PC-3 (cell line): ENCODE measurements at regions not wholly inside any gene's neighbourhood (a gene's known extent, or its start where the extent isn't known, plus 50 kb on each side); places are given as distances from the start of the nearest gene placed in this dataset.

Experiments
- ATAC-seq: fragments of 200-7000 bp; cut with Tn5 transposase; 2 replicates; pipeline ENCODE4 v1.9.1; 2020; ENCODE audit warnings: mild to moderate bottlenecking, moderate library complexity
- BruUV-seq: library from RNA; stranded (reverse); fragments of 400-500 nt; replicated peaks from 2 replicates; lab custom pipeline; 2021; lab: Mats Ljungman, UMichigan
- CTCF ChIA-PET: fragments of 300-600 bp; sonication (Branson Sonifier 250); formaldehyde crosslinking; loops from one replicate; lab custom pipeline; 2022; ENCODE audit warnings: antibody characterized with exemption; lab: Charles Lee
- POLR2A ChIA-PET: fragments of 300-600 bp; sonication (Branson Sonifier 250); formaldehyde crosslinking; loops from one replicate; lab custom pipeline; 2022; ENCODE audit warnings: antibody characterized with exemption; ENCODE audit not compliant: unreplicated experiment; lab: Charles Lee
- DNase-seq: peaks from one replicate; pipeline ENCODE4 v3.0.0-alpha.2; 2015
- H2AFZ ChIP-seq: fragments of 300-600 bp; sonication (generic); 2 replicates; pipeline ENCODE4 v1.6.0; 2016; ENCODE audit warnings: antibody characterized with exemption, low read length
- H3F3A ChIP-seq: fragments of 300-600 bp; sonication (generic); one replicate; pipeline ENCODE4 v1.6.0; 2017; ENCODE audit warnings: antibody characterized with exemption, low read length, control low read depth, mild to moderate bottlenecking; ENCODE audit not compliant: unreplicated experiment
- H3K27ac ChIP-seq: fragments of 300-600 bp; sonication (generic); 2 replicates; pipeline ENCODE4 v1.5.1; 2016; ENCODE audit warnings: mild to moderate bottlenecking, low read length
- H3K27me3 ChIP-seq: fragments of 300-600 bp; sonication (generic); 2 replicates; pipeline ENCODE4 v1.6.1; 2016; ENCODE audit warnings: low read length, mixed read lengths
- H3K36me3 ChIP-seq: fragments of 300-600 bp; sonication (generic); 2 replicates; pipeline ENCODE4 v1.6.1; 2016; ENCODE audit warnings: low read depth, mixed run types, low read length, mixed read lengths
- H3K4me1 ChIP-seq: fragments of 300-600 bp; sonication (generic); 2 replicates; pipeline ENCODE4 v1.5.1; 2016; ENCODE audit warnings: low read length; ENCODE audit not compliant: insufficient read depth
- H3K4me2 ChIP-seq: fragments of 300-600 bp; sonication (generic); 2 replicates; pipeline ENCODE4 v1.6.0; 2016; ENCODE audit warnings: low read length
- H3K4me3 ChIP-seq: fragments of 300-600 bp; sonication (generic); 2 replicates; pipeline ENCODE4 v1.5.1; 2016; ENCODE audit warnings: mild to moderate bottlenecking, low read length, mixed read lengths
- H3K79me2 ChIP-seq: fragments of 300-600 bp; sonication (generic); 2 replicates; pipeline ENCODE4 v1.6.1; 2017; ENCODE audit warnings: low read length, mixed read lengths
- H3K9ac ChIP-seq: fragments of 300-600 bp; sonication (generic); 2 replicates; pipeline ENCODE4 v1.6.0; 2016; ENCODE audit warnings: mild to moderate bottlenecking, low read length
- H3K9me2 ChIP-seq: fragments of 300-600 bp; sonication (generic); replicated peaks from 2 replicates; pipeline ENCODE4 v1.6.1; 2016; ENCODE audit warnings: mixed run types, low read length, mixed read lengths
- H3K9me3 ChIP-seq: fragments of 300-600 bp; sonication (generic); 2 replicates; pipeline ENCODE4 v1.6.1; 2016; ENCODE audit warnings: low read length, mixed read lengths
- H4K20me1 ChIP-seq: fragments of 300-600 bp; sonication (generic); 2 replicates; pipeline ENCODE4 v1.6.1; 2016; ENCODE audit warnings: low read length, mixed read lengths
- CTCF ChIP-seq: fragments of 300-600 bp; sonication (generic); conservative IDR thresholded peaks from 2 replicates; pipeline ENCODE4 v1.5.1; 2017; ENCODE audit warnings: antibody characterized with exemption, low read depth, mild to moderate bottlenecking, low read length
- EZH2 ChIP-seq: fragments of 300-600 bp; sonication (generic); IDR thresholded peaks from one replicate; pipeline ENCODE4 v1.6.1; 2017; ENCODE audit warnings: antibody characterized with exemption, mild to moderate bottlenecking, low read length; ENCODE audit not compliant: unreplicated experiment
- EZH2phosphoT487 ChIP-seq: fragments of 300-600 bp; sonication (generic); IDR thresholded peaks from 2 replicates; pipeline ENCODE4 v1.6.1; 2018; ENCODE audit warnings: mild to moderate bottlenecking, antibody characterized with exemption, low read length, borderline replicate concordance
- intact Hi-C: fragments of 100-400 bp; cut with micrococcal nuclease; formaldehyde crosslinking; loops from 2 replicates; pipeline ENCODE4 v1.9.0; 2023

GRCh38 chrX:10728806-10729389 lies 108.5 kb upstream of the MID1 start:
- CTCF ChIA-PET: no interaction called here
- ATAC-seq: no peak

GRCh38 chrX:10739426-10739825 lies 119.0 kb upstream of the MID1 start:
- Histone ChIP-seq H3K9me3 (no peaks in the 10 kb centered on the region), H4K20me1 (no peaks in the 10 kb centered on the region), H3K36me3 (no peaks in the 10 kb centered on the region), H3K27ac (no peak overlapping the region), H3K4me3 (no peak overlapping the region), H3F3A (no peaks in the 10 kb centered on the region), H3K4me2 (no peak overlapping the region), H3K27me3 (no peaks in the 10 kb centered on the region), H3K9ac (no peak overlapping the region), H3K79me2 (no peaks in the 10 kb centered on the region), H2AFZ (no peak overlapping the region), H3K9me2 (no peaks in the 10 kb centered on the region), H3K4me1 (peaks cover 11% of the 10 kb centered on the region; the same call in 1 of the 2 replicates)
- TF ChIP-seq EZH2phosphoT487: no peak
- no peak for TF ChIP-seq EZH2
- TF ChIP-seq CTCF: no peak
- ChIA-PET CTCF (no interaction called here), POLR2A (no interaction called here)
- intact Hi-C loops: no loop called here
- BruUV-seq: no TSS peak
- ATAC-seq (no peak), DNase-seq (no peak)

More at GRCh38 chrX:10728806-10729389, 108.5 kb upstream of the MID1 start:
- H3K9ac ChIP-seq: no peak overlapping the region
- TF ChIP-seq CTCF (no peak), EZH2 (no peak), EZH2phosphoT487 (no peak)
- H4K20me1 ChIP-seq: no peaks in the 10 kb centered on the region
- no peaks in the 10 kb centered on the region for H3K27me3 ChIP-seq
- H3K4me1 ChIP-seq: no peaks in the 10 kb centered on the region
- no peak overlapping the region for H3K4me3 ChIP-seq
- H3K27ac ChIP-seq: no peak overlapping the region
- BruUV-seq: no TSS peak
- H3K9me3 ChIP-seq: no peaks in the 10 kb centered on the region
- H3F3A ChIP-seq: no peaks in the 10 kb centered on the region
- no peak for DNase-seq
- H3K4me2 ChIP-seq: no peak overlapping the region
- POLR2A ChIA-PET: no interaction called here
- H3K9me2 ChIP-seq: no peaks in the 10 kb centered on the region
- no peaks in the 10 kb centered on the region for H3K79me2 ChIP-seq
- no peak overlapping the region for H2AFZ ChIP-seq
- intact Hi-C loops: no loop called here
- H3K36me3 ChIP-seq: no peaks in the 10 kb centered on the region

GRCh38 chrX:10741003-10741402 lies 120.6 kb upstream of the MID1 start:
- intact Hi-C loops: no loop called here
- H3K4me1 ChIP-seq: peaks cover 11% of the 10 kb centered on the region; the same call in 1 of the 2 replicates
- H3K4me2 ChIP-seq: no peak overlapping the region
- no peak overlapping the region for H2AFZ ChIP-seq
- ChIA-PET POLR2A (no interaction called here), CTCF (no interaction called here)
- no peak for ATAC-seq
- DNase-seq: no peak
- H3K9ac ChIP-seq: no peak overlapping the region
- H4K20me1 ChIP-seq: no peaks in the 10 kb centered on the region
- no peak overlapping the region for H3K4me3 ChIP-seq
- H3F3A ChIP-seq: no peaks in the 10 kb centered on the region
- TF ChIP-seq EZH2 (no peak), CTCF (no peak), EZH2phosphoT487 (no peak)
- H3K27ac ChIP-seq: no peak overlapping the region
- H3K36me3 ChIP-seq: no peaks in the 10 kb centered on the region
- H3K27me3 ChIP-seq: no peaks in the 10 kb centered on the region
- no peaks in the 10 kb centered on the region for H3K79me2 ChIP-seq
- H3K9me2 ChIP-seq: no peaks in the 10 kb centered on the region
- BruUV-seq: no TSS peak
- H3K9me3 ChIP-seq: no peaks in the 10 kb centered on the region
